ENCODE measurements at regions not wholly inside any gene's neighbourhood (a gene's known extent, or its start where the extent isn't known, plus 50 kb on each side); places are given as distances from the start of the nearest gene placed in this dataset.

DNA sequence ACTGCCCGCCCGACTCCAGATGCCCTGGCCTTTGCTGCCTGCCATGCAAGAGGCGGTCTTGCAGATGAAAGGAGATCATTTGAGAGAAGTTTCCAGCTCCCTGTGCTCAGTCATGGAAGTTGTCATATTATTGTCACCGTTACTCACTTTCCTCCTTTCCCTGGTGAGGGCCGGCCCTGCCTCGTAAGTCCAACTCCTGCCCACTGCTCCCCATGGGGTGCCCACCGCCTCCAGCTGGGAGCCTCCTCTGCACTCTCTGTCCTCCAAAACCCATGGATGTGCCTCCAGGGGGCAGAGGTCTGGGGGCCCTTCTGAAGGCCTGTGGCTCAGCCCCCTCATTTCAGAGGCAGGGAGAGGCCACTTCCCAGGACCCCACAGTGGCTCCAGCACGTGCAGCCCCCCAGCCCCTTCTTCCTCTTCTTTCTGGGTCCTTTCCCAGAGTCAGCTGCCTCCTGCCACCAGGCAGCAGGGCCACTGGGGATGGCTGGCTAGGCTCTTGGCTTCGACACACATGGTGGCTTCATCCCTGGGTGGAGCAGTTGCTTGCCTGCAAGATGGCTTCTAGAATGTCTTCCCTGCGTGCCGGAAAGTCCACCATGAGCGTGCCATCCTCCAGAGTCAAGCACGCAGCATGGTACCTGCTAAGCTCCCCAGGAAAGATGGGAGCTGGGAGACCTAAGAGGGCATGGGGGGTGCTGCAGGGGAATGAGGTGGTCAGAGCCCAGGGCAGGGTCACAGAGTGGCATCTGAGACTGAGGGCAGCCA is 97.9 kb upstream of the RUNX3 start:
- DNase-seq (ENCODE audit: extremely low read depth, low read depth), result no peak
- TF ChIP-seq, protein P1, sequence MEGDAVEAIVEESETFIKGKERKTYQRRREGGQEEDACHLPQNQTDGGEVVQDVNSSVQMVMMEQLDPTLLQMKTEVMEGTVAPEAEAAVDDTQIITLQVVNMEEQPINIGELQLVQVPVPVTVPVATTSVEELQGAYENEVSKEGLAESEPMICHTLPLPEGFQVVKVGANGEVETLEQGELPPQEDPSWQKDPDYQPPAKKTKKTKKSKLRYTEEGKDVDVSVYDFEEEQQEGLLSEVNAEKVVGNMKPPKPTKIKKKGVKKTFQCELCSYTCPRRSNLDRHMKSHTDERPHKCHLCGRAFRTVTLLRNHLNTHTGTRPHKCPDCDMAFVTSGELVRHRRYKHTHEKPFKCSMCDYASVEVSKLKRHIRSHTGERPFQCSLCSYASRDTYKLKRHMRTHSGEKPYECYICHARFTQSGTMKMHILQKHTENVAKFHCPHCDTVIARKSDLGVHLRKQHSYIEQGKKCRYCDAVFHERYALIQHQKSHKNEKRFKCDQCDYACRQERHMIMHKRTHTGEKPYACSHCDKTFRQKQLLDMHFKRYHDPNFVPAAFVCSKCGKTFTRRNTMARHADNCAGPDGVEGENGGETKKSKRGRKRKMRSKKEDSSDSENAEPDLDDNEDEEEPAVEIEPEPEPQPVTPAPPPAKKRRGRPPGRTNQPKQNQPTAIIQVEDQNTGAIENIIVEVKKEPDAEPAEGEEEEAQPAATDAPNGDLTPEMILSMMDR (IDR thresholded peaks at IDR 0.05; ENCODE audit: low read depth, low read length, missing control alignments), result no peak

DNA sequence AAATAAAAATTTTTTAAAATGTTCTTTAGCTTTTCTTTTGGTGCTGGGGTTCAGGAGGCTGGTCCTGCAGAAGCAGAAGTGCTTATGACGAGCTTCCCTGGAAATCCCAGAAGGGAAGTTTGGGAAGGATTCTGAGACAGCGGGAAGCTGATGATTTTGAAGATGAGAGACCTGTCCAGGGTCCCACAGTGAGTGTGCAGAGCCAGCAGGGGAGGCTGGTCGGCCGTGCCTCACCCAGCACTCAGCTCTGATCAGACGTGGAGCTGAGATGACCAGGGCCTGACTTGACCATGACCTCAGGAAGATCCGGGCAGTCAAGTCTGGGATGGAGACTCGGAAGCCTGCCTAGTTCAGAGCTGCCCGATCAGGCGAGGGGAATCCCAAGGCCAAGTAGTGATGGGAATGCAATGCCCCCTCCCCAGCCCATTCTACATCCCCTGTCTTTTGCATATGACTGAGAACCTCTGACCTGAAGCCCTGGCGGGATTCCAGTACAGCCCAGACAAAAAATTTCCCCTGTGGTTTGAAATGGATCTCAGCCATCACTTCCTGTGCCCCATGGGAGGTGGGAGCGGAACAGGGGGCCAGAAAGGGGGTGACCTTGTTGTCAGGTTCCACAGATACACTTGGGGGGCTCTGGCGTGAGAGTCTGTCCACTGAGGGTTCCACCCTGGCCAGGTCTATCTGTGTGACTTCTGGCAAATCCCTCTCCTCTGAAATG is 96.8 kb upstream of the RUNX3 start:
- H3K4me3 ChIP-seq (replicated peaks; ENCODE audit: low read depth, low read length), result no peak overlapping the region
- no peak for DNase-seq (ENCODE audit: extremely low read depth, low read depth)

More for the DNA sequence above, 97.9 kb upstream of the RUNX3 start:
- no peak overlapping the region for H3K4me3 ChIP-seq (replicated peaks; ENCODE audit: low read depth, low read length)

DNA sequence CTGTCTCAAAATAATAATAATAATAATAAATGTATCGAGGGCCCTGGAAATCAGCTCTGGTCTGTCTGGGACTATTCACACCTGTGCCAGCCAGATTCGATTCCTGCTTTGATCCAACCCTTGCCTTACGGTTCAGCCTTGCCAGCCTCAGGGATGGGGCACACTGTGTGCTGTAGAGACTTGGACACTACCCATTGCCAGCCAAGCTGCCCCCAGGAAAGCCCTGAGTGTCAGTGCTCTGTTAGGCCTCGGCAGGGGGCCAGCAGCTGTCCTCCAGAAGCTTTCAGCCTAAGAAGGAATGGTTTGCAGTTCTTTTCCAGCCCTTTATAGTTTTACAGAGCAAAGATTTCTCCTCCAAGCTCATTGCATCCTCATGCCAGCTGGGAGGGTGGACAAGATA is 96.2 kb upstream of the RUNX3 start:
- DNase-seq (ENCODE audit: extremely low read depth, low read depth), result no peak
- H3K4me3 ChIP-seq (replicated peaks; ENCODE audit: low read depth, low read length), result no peak overlapping the region
- TF ChIP-seq, protein P1 (IDR thresholded peaks at IDR 0.05; ENCODE audit: low read depth, low read length, missing control alignments), result no peak

More for the DNA sequence above, 96.8 kb upstream of the RUNX3 start:
- TF ChIP-seq, protein P1 (IDR thresholded peaks at IDR 0.05; ENCODE audit: low read depth, low read length, missing control alignments), result no peak

DNA sequence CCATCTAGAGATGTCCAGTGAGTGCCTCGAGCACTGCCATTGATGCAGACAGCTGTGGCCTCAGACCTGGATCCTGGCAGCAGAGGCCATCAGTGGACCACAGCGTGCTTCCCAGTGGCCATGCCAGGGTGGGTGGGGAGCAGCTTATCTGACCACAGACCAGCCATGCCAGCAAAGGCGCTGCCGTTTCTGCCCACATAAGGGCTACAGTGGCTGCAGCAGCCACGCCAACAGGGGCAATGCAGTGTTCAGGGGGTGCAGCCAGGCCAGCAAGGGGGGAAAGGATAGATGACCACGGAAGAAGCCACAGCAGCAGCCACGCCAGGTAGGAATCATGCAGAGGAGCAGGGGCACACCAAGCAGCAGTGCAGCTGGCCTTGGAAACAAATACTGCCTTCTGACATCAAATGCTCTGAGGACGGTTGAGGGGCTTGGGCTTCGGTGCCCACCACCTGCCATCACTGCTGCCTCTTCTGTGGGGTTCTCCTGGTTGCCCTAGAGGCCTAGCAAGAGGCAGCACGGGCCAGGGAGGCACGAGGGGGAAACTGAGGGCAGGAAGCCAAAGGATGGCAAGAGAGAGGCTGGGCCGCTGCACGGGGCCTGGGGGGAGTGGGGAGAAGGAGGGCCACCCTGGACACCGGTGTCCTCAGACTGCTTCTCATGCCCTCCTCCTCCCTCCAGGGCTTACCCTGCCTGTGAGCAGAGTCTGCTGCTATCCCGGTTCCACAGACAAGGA is 94.7 kb upstream of the RUNX3 start:
- TF ChIP-seq, protein P1 (IDR thresholded peaks at IDR 0.05; ENCODE audit: low read depth, low read length, missing control alignments), result no peak
- H3K4me3 ChIP-seq (replicated peaks; ENCODE audit: low read depth, low read length), result no peak overlapping the region
- DNase-seq (ENCODE audit: extremely low read depth, low read depth), result no peak

DNA sequence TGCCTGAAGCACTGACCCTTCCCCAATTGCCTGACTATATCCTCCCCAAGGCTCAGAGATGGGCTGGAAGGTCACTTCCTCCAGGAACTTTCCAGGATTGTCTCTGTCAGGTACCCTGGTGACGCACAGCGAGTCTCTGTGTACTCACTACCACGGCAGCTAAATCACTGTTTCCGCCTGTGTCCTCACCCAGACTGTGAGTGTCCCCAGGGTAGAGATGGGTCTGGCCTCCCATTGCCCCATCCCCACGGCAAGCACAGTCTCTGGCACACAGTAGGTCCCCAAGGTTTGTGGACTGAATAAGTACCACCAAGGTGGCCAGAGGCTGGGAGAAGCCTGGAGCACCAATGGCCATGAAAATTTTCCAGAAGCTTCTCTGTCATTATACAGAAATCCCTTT is 93.8 kb upstream of the RUNX3 start:
- H3K4me3 ChIP-seq (replicated peaks; ENCODE audit: low read depth, low read length), result no peak overlapping the region
- TF ChIP-seq, protein P1 (IDR thresholded peaks at IDR 0.05; ENCODE audit: low read depth, low read length, missing control alignments), result no peak
- DNase-seq (ENCODE audit: extremely low read depth, low read depth), result no peak

DNA sequence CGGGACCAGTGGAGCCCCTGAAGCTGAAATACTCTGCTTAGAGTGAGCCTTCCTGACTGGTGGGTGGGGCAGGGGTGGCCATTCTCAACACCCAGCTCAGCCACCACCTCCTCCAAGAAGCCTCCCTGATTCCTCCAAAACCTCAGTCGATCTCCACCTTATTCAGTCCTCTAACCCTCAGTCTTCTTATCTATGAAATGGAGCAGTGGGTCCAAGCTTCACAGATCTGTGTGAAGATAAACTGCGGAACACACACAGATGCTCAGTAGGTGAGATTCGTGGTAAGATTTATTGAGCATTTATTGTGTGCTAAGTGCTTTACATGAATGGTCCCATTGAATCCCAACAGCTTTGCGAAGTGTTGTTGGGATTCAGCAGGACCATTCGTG is 93.1 kb upstream of the RUNX3 start:
- H3K4me3 ChIP-seq (replicated peaks; ENCODE audit: low read depth, low read length), result no peak overlapping the region
- DNase-seq (ENCODE audit: extremely low read depth, low read depth), result no peak
- TF ChIP-seq, protein P1 (IDR thresholded peaks at IDR 0.05; ENCODE audit: low read depth, low read length, missing control alignments), result no peak
